ENCODE measurements at regions not wholly inside any gene's neighbourhood (a gene's known extent, or its start where the extent isn't known, plus 50 kb on each side); places are given as distances from the start of the nearest gene placed in this dataset.

DNA sequence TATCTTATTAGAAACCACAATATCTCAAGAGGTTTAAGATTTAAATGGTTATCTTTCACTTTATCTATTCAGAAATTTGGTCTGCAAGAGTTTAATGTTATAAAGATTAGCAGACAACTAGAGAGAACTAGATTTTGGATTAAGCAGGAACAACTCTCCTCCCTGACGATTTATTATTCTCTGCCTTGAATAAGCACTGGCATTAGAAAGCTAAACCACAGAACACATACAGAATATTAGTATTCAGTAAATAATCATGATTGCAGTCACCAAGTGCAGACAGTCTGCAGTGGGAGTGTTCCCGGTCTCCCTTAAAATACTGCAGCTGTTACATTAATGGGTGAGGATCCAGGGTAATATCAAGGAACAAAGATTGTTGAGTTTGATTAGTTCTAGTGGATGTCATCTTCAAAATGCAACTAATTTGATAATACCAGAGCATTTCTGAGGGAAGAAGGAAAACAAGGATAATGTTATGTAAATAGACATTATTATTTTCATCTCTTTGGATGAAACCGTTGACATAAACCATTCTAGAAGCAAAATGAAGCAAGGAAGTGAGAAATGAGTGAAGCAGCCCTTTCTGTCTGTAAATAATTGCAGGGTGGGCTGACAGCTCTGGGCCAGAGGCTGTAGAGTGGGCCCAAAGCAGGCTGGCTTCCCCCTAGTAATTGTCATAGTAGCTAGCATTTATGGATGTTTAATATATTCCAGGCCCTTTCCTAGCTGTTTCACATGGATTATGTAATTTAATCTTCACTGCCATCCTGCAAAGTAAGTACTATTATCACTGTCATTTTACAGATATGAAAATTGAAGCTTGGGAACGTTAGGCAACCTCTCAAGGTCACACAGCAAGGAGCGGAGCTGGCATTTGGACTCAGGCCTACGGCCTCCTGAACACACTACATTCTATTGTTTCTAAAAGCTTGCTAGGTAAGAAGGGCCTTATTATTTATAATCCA lies 79.4 kb downstream of the DYRK2 start:
- no peak for TF ChIP-seq FOXP2 (optimal IDR thresholded peaks at IDR 0.05; ENCODE audit: borderline replicate concordance, extremely low read depth, extremely low read length, insufficient read depth)
- TF ChIP-seq POLR2AphosphoS5 (IDR thresholded peaks at IDR 0.05; ENCODE audit: low read depth, low read length), result no peak
- no peak for TF ChIP-seq TAF1 (IDR thresholded peaks at IDR 0.05; ENCODE audit: borderline replicate concordance, insufficient read depth, low read length)
- TF ChIP-seq SIN3A (IDR thresholded peaks at IDR 0.05; ENCODE audit: borderline replicate concordance, insufficient read depth, low read length), result no peak
- TF ChIP-seq, protein P1, sequence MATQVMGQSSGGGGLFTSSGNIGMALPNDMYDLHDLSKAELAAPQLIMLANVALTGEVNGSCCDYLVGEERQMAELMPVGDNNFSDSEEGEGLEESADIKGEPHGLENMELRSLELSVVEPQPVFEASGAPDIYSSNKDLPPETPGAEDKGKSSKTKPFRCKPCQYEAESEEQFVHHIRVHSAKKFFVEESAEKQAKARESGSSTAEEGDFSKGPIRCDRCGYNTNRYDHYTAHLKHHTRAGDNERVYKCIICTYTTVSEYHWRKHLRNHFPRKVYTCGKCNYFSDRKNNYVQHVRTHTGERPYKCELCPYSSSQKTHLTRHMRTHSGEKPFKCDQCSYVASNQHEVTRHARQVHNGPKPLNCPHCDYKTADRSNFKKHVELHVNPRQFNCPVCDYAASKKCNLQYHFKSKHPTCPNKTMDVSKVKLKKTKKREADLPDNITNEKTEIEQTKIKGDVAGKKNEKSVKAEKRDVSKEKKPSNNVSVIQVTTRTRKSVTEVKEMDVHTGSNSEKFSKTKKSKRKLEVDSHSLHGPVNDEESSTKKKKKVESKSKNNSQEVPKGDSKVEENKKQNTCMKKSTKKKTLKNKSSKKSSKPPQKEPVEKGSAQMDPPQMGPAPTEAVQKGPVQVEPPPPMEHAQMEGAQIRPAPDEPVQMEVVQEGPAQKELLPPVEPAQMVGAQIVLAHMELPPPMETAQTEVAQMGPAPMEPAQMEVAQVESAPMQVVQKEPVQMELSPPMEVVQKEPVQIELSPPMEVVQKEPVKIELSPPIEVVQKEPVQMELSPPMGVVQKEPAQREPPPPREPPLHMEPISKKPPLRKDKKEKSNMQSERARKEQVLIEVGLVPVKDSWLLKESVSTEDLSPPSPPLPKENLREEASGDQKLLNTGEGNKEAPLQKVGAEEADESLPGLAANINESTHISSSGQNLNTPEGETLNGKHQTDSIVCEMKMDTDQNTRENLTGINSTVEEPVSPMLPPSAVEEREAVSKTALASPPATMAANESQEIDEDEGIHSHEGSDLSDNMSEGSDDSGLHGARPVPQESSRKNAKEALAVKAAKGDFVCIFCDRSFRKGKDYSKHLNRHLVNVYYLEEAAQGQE (IDR thresholded peaks at IDR 0.05; ENCODE audit: insufficient read depth in 1 of 2, low read depth in 2 of 2, low read length in 2 of 2), result no peak

DNA sequence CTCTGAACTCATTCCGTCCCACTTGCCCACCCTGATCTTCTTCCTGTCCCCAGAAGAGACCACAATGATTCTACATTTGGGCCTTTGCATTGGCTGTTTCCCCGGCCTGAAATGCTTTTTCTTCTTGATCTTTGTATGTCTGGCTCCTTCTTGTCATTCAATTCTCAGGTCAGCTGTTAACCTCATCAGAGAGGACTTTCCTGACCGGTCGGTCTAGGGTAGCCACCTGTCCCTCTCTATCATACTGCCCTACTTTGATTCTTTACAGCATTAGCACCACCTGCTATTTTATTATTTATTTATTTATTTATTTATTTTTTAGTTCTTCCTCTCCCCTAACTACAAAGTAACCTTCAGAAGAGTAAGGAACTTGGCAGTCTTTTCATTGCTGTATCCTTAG lies 84.3 kb downstream of the DYRK2 start:
- TF ChIP-seq POLR2AphosphoS5 (IDR thresholded peaks at IDR 0.05; ENCODE audit: low read depth, low read length) (no peak), TAF1 (IDR thresholded peaks at IDR 0.05; ENCODE audit: borderline replicate concordance, insufficient read depth, low read length) (no peak)

DNA sequence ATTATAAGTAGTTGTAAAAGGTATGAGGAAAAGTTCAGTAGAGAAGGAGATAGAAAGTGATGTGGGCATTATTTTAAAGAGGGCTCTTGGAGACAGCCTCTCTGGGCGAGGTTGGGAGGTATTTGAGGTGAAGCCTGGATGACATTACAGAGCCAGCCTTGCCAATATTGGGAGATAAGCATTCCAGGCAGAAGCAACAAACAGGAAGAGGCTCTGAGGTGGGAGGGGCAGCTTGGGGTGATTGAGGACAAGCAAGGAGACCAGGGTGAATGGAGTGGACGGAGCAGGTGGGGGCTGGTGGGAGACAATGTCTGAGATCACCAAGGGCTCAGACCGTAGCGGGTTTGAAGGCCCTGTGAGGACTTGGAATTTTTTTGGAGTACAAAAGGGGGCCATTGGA lies 87.3 kb downstream of the DYRK2 start:
- TF ChIP-seq SIN3A (IDR thresholded peaks at IDR 0.05; ENCODE audit: borderline replicate concordance, insufficient read depth, low read length), result no peak
- TF ChIP-seq, protein P1 (IDR thresholded peaks at IDR 0.05; ENCODE audit: insufficient read depth in 1 of 2, low read depth in 2 of 2, low read length in 2 of 2), result no peak
- TF ChIP-seq POLR2AphosphoS5 (IDR thresholded peaks at IDR 0.05; ENCODE audit: low read depth, low read length), result no peak
- TF ChIP-seq TAF1 (IDR thresholded peaks at IDR 0.05; ENCODE audit: borderline replicate concordance, insufficient read depth, low read length), result no peak
- TF ChIP-seq FOXP2 (optimal IDR thresholded peaks at IDR 0.05; ENCODE audit: borderline replicate concordance, extremely low read depth, extremely low read length, insufficient read depth), result no peak

DNA sequence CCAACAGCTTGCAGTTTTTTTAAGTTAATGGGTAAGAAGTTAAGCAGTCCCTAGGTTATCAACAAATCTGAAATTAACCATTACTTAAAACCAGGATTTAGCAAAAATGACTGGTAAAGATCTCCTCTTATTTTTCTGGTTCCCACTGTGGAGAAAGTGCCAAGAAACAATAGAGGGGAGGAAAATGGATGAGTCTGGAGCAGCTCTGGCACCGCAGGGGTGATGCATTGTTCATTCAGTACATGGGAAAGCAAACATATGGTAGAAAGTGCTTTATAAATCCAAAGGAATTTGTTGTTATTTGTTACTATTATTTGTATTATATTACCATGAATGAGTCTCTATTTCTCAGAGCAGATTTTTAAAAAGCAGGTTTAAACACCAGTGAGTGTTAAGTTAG lies 92.2 kb downstream of the DYRK2 start:
- TF ChIP-seq, protein P1 (IDR thresholded peaks at IDR 0.05; ENCODE audit: insufficient read depth in 1 of 2, low read depth in 2 of 2, low read length in 2 of 2), result no peak

DNA sequence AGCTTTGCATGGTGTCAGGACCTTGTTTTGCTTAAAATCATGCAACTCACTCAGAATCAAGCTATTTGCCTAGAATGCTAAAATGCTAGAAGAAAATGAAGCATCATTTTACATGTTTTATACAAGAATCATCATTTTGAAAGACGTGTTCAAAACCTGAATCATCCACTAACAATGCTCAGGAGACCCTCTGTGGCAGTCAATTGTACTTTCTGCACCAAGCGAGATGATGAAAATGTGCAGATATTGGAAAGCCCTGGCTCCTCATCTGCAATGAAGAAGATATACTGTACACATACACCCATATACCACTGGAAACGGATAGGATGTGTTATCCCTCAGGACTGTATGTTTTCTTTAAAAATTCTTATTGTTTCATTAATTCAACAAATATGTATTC lies 92.7 kb downstream of the DYRK2 start:
- no peak for TF ChIP-seq POLR2AphosphoS5 (IDR thresholded peaks at IDR 0.05; ENCODE audit: low read depth, low read length)
- TF ChIP-seq, protein P1 (IDR thresholded peaks at IDR 0.05; ENCODE audit: insufficient read depth in 1 of 2, low read depth in 2 of 2, low read length in 2 of 2), result no peak
- no peak for TF ChIP-seq FOXP2 (optimal IDR thresholded peaks at IDR 0.05; ENCODE audit: borderline replicate concordance, extremely low read depth, extremely low read length, insufficient read depth)
- TF ChIP-seq SIN3A (IDR thresholded peaks at IDR 0.05; ENCODE audit: borderline replicate concordance, insufficient read depth, low read length), result no peak
- no peak for TF ChIP-seq TAF1 (IDR thresholded peaks at IDR 0.05; ENCODE audit: borderline replicate concordance, insufficient read depth, low read length)
